Esophagus squamous epithelium (tissue), 4 donors: ENCODE measurements at regions not wholly inside any gene's neighbourhood (a gene's known extent, or its start where the extent isn't known, plus 50 kb on each side); places are given as distances from the start of the nearest gene placed in this dataset.

Experiments
- CTCF ChIP-seq, 6 experiments: fragments of 450-650 bp in 4 of 6; fragments of 200-600 bp in 2 of 6; sonication (generic) in 2 of 6; IDR thresholded peaks; one replicate each; pipeline ENCODE4 v1.5.1; 2016 to 2019; ENCODE audit warnings: antibody characterized with exemption in 6 of 6, mild to moderate bottlenecking in 4 of 6, moderate library complexity in 4 of 6
- POLR2A ChIP-seq, 4 donors: fragments of 450-650 bp; IDR thresholded peaks; one replicate each; pipeline ENCODE4 v1.6.1; 2017; ENCODE audit warnings: antibody characterized with exemption in 4 of 4, mild to moderate bottlenecking in 4 of 4, moderate library complexity in 3 of 4

- no peak for TF ChIP-seq CTCF (IDR thresholded peaks at IDR 0.05)
- TF ChIP-seq POLR2A (IDR thresholded peaks at IDR 0.05): no peak
These were observed 424.3 kb downstream of the SETD4 start for GRCh38 chr21:35635994-35636393.
